GM23338 (cell line): ENCODE measurements at regions not wholly inside any gene's neighbourhood (a gene's known extent, or its start where the extent isn't known, plus 50 kb on each side); places are given as distances from the start of the nearest gene placed in this dataset.
"Not testable (repeated sequence)": the region's sequence is repeated elsewhere in the genome, so short reads cannot be mapped to it uniquely, and the experiment has no call there.

Experiments
- ATAC-seq: fragments of 200-7000 bp; cut with Tn5 transposase; 3 replicates; pipeline ENCODE4 v1.9.1; 2020
- DNase-seq: peaks from one replicate; pipeline ENCODE4 v3.0.0-alpha.2; 2015; ENCODE audit warnings: low spot score
- H2AFZ ChIP-seq: fragments of 200-600 bp; sonication (generic); 2 replicates; pipeline ENCODE4 v1.8.0; 2016; ENCODE audit warnings: antibody characterized with exemption, mild to moderate bottlenecking, moderate library complexity
- H3F3A ChIP-seq: fragments of 200-600 bp; sonication (generic); replicated peaks from 2 replicates; pipeline ENCODE4 v1.8.0; 2017; ENCODE audit warnings: antibody characterized with exemption, mixed run types, low read depth
- H3K27ac ChIP-seq: fragments of 200-600 bp; sonication (generic); 2 replicates; pipeline ENCODE4 v1.6.1; 2016; ENCODE audit warnings: low read depth
- H3K27me3 ChIP-seq: fragments of 200-600 bp; sonication (generic); 2 replicates; pipeline ENCODE4 v1.8.0; 2016; ENCODE audit warnings: mild to moderate bottlenecking, mixed run types, moderate library complexity; ENCODE audit not compliant: insufficient read depth
- H3K36me3 ChIP-seq: fragments of 200-600 bp; sonication (generic); 2 replicates; pipeline ENCODE4 v1.8.0; 2016; ENCODE audit warnings: mild to moderate bottlenecking; ENCODE audit not compliant: insufficient read depth
- H3K4me1 ChIP-seq: fragments of 200-600 bp; sonication (generic); 2 replicates; pipeline ENCODE4 v1.8.0; 2016; ENCODE audit warnings: mild to moderate bottlenecking, moderate library complexity; ENCODE audit not compliant: insufficient read depth
- H3K4me2 ChIP-seq: fragments of 200-600 bp; sonication (generic); 2 replicates; pipeline ENCODE4 v1.7.1; 2017; ENCODE audit warnings: mixed run types
- H3K4me3 ChIP-seq: fragments of 200-600 bp; sonication (generic); 2 replicates; pipeline ENCODE4 v1.6.1; 2016; ENCODE audit warnings: mixed run types
- H3K79me2 ChIP-seq: fragments of 200-600 bp; sonication (generic); replicated peaks from 2 replicates; pipeline ENCODE4 v1.8.0; 2017; ENCODE audit warnings: mild to moderate bottlenecking; ENCODE audit not compliant: insufficient read depth
- H3K9me2 ChIP-seq: fragments of 200-600 bp; sonication (generic); 2 replicates; pipeline ENCODE4 v1.8.0; 2017; ENCODE audit not compliant: insufficient read depth
- H4K20me1 ChIP-seq: fragments of 200-600 bp; sonication (generic); replicated peaks from 2 replicates; pipeline ENCODE4 v1.8.0; 2017; ENCODE audit warnings: mild to moderate bottlenecking; ENCODE audit not compliant: insufficient read depth
- H3K27ac Mint-ChIP-seq: 2 replicates; pipeline ENCODE4 v1.8.0; 2020; ENCODE audit warnings: inconsistent platforms, mild to moderate bottlenecking, moderate library complexity, mixed read lengths
- H3K27me3 Mint-ChIP-seq: 3 replicates; pipeline ENCODE4 v1.8.0; 2022; ENCODE audit warnings: low read depth, mild to moderate bottlenecking, moderate library complexity, mixed read lengths, inconsistent platforms; ENCODE audit not compliant: insufficient read depth, poor library complexity
- H3K36me3 Mint-ChIP-seq: 3 replicates; pipeline ENCODE4 v1.8.0; 2021; ENCODE audit warnings: low read depth, mild to moderate bottlenecking, inconsistent platforms, moderate library complexity, mixed read lengths
- H3K4me1 Mint-ChIP-seq: 3 replicates; pipeline ENCODE4 v1.8.0; 2020; ENCODE audit warnings: mild to moderate bottlenecking, inconsistent platforms, mixed read lengths
- H3K4me3 Mint-ChIP-seq: 3 replicates; pipeline ENCODE4 v1.8.0; 2021; ENCODE audit warnings: moderate library complexity, mild to moderate bottlenecking, inconsistent platforms, mixed read lengths
- H3K9me3 Mint-ChIP-seq: 3 replicates; pipeline ENCODE4 v1.8.0; 2020; ENCODE audit warnings: moderate library complexity, mild to moderate bottlenecking, inconsistent platforms, mixed read lengths
- EZH2 ChIP-seq: fragments of 200-600 bp; sonication (generic); IDR thresholded peaks from one replicate; pipeline ENCODE4 v1.8.0; 2017; ENCODE audit warnings: antibody characterized with exemption, mild to moderate bottlenecking, low read depth; ENCODE audit not compliant: unreplicated experiment
- EZH2phosphoT487 ChIP-seq: fragments of 200-600 bp; sonication (generic); IDR thresholded peaks from one replicate; pipeline ENCODE4 v1.8.1; 2018; ENCODE audit warnings: antibody characterized with exemption; ENCODE audit not compliant: unreplicated experiment
- JUNB ChIP-seq: IDR thresholded peaks from one replicate; pipeline ENCODE4 v1.6.1; 2016; ENCODE audit warnings: antibody characterized with exemption; ENCODE audit not compliant: unreplicated experiment
- POLR2AphosphoS5 ChIP-seq: IDR thresholded peaks from 2 replicates; pipeline ENCODE4 v1.6.1; 2016; ENCODE audit warnings: antibody characterized with exemption, low read depth
- REST ChIP-seq: IDR thresholded peaks from one replicate; pipeline ENCODE4 v1.6.1; 2018; ENCODE audit warnings: antibody characterized with exemption; ENCODE audit not compliant: unreplicated experiment
- STAT1 ChIP-seq: IDR thresholded peaks from one replicate; pipeline ENCODE4 v1.6.1; 2016; ENCODE audit warnings: antibody characterized with exemption; ENCODE audit not compliant: unreplicated experiment
- ZNF114 ChIP-seq: fragments of 250-450 bp; sonication (Bioruptor Pico); IDR thresholded peaks from 2 replicates; pipeline ENCODE4 v1.5.0; 2020; ENCODE audit warnings: mild to moderate bottlenecking, moderate library complexity
- ZNF331 ChIP-seq: fragments of 250-450 bp; sonication (Bioruptor Pico); IDR thresholded peaks from 2 replicates; pipeline ENCODE4 v1.5.0; 2020; ENCODE audit warnings: low read depth, mild to moderate bottlenecking, moderate library complexity
- ZNF462 ChIP-seq: fragments of 250-450 bp; sonication (Bioruptor Pico); IDR thresholded peaks from 2 replicates; pipeline ENCODE4 v1.5.0; 2020; ENCODE audit warnings: mild to moderate bottlenecking, moderate library complexity

- Histone ChIP-seq H3K79me2 (no peaks in the 10 kb centered on the region), H3K36me3 (no peaks in the 10 kb centered on the region), H3K4me2 (no peak overlapping the region), H3F3A (no peaks in the 10 kb centered on the region), H3K27ac (no peak overlapping the region), H4K20me1 (no peaks in the 10 kb centered on the region), H3K9me2 (no peaks in the 10 kb centered on the region), H3K4me3 (no peak overlapping the region), H3K27me3 (no peaks in the 10 kb centered on the region), H2AFZ (no peak overlapping the region), H3K4me1 (no peaks in the 10 kb centered on the region)
- Mint-ChIP-seq H3K9me3 (no peaks in the 10 kb centered on the region), H3K36me3 (no peaks in the 10 kb centered on the region), H3K27ac (no peak overlapping the region), H3K4me1 (0 out of 3 replicates have a peak, but pooled peaks cover 3% of the 10 kb centered on the region), H3K4me3 (no peak overlapping the region), H3K27me3 (peaks cover 2% of the 10 kb centered on the region)
- TF ChIP-seq ZNF462 (CRISPR knock-in tag): no peak
- no peak for TF ChIP-seq EZH2
- TF ChIP-seq POLR2AphosphoS5: no peak
- TF ChIP-seq ZNF114 (CRISPR knock-in tag): no peak
- TF ChIP-seq ZNF331 (CRISPR knock-in tag): no peak
- TF ChIP-seq STAT1: no peak
- no peak for TF ChIP-seq EZH2phosphoT487
- no peak for TF ChIP-seq JUNB
- no peak for TF ChIP-seq REST
- ATAC-seq (no peak), DNase-seq (no peak)
Observed at GRCh38 chr5:135262364-135262763, 136.7 kb downstream of the MACROH2A1 start.

- not testable (repeated sequence) for H3K36me3 Mint-ChIP-seq, H3K79me2 ChIP-seq, H3K4me1 ChIP-seq, DNase-seq, H4K20me1 ChIP-seq, H3K27ac ChIP-seq, H3K27me3 Mint-ChIP-seq, ATAC-seq, H3K4me3 ChIP-seq, H3K36me3 ChIP-seq, H3K4me1 Mint-ChIP-seq, H3K4me3 Mint-ChIP-seq, H3K4me2 ChIP-seq, H3K9me3 Mint-ChIP-seq, H3K9me2 ChIP-seq, H2AFZ ChIP-seq, H3K27ac Mint-ChIP-seq, H3F3A ChIP-seq, H3K27me3 ChIP-seq
Observed at GRCh38 chr5:135260108-135260507, 138.9 kb downstream of the MACROH2A1 start.
